ENCODE measurements at regions not wholly inside any gene's neighbourhood (a gene's known extent, or its start where the extent isn't known, plus 50 kb on each side); places are given as distances from the start of the nearest gene placed in this dataset.
A peak's percentile ranks its signal among the peaks of the same experiment; 100 is the strongest.

- TF ChIP-seq CTCF (IDR thresholded peaks at IDR 0.05; ENCODE audit: low read depth, low read length, poor library complexity, severe bottlenecking) (peak; percentile 61), EZH2phosphoT487 (IDR thresholded peaks at IDR 0.05; ENCODE audit: borderline replicate concordance, low read length) (no peak)
These were observed 1288.5 kb downstream of the GATA3 start for GRCh38 chr10:9342885-9343570.

All from DOHH2 (cell line).